ENCODE measurements at regions not wholly inside any gene's neighbourhood (a gene's known extent, or its start where the extent isn't known, plus 50 kb on each side); places are given as distances from the start of the nearest gene placed in this dataset.

DNA sequence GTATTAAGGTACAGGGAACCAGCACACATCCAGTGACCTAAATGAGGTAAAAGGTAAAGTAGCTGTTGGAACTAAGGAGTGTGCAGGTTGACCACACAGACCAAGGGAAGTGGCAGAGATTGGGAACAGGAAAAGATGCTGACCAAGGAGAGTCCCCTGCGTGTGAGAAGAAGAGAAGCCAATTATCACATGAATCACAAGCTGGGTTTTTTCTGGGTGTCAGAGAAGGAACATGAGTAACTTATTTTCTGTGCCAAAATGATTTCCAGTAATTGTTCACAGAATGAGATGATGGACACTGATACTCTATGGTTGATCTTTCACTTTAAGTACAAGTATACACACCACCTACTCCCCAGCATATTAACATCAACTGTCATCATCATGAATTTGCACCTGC is 130.7 kb upstream of the ACO1 start:
- H3K4me1 ChIP-seq: no peaks in the 10 kb centered on the region
- H3K9me3 ChIP-seq: peaks cover 0 to 7% (median 0%) of the 10 kb centered on the region in 12 donors
- intact Hi-C loops (cut with DNase I): loop anchor here in 2 of 10 donors (10.0 kb wide), 2 partner anchors 1129 to 1139 kb away; no protein-coding TSS in a partner anchor
- no peak for TF ChIP-seq POLR2A (IDR thresholded peaks at IDR 0.05)
- TF ChIP-seq, protein P1, sequence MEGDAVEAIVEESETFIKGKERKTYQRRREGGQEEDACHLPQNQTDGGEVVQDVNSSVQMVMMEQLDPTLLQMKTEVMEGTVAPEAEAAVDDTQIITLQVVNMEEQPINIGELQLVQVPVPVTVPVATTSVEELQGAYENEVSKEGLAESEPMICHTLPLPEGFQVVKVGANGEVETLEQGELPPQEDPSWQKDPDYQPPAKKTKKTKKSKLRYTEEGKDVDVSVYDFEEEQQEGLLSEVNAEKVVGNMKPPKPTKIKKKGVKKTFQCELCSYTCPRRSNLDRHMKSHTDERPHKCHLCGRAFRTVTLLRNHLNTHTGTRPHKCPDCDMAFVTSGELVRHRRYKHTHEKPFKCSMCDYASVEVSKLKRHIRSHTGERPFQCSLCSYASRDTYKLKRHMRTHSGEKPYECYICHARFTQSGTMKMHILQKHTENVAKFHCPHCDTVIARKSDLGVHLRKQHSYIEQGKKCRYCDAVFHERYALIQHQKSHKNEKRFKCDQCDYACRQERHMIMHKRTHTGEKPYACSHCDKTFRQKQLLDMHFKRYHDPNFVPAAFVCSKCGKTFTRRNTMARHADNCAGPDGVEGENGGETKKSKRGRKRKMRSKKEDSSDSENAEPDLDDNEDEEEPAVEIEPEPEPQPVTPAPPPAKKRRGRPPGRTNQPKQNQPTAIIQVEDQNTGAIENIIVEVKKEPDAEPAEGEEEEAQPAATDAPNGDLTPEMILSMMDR (IDR thresholded peaks at IDR 0.05): no peak
- WGBS, 4 donors: 41 to 58% (median 44%) methylated on average over 1 of the region's 1 CpG
- ATAC-seq (no peak), DNase-seq (no peak)
- no peaks in the 10 kb centered on the region for H3K36me3 ChIP-seq
- H3K4me3 ChIP-seq: no peak overlapping the region
- H3K27me3 ChIP-seq: peaks cover 0 to 3% (median 0%) of the 10 kb centered on the region in 9 donors
- H3K27ac ChIP-seq: no peak overlapping the region

DNA sequence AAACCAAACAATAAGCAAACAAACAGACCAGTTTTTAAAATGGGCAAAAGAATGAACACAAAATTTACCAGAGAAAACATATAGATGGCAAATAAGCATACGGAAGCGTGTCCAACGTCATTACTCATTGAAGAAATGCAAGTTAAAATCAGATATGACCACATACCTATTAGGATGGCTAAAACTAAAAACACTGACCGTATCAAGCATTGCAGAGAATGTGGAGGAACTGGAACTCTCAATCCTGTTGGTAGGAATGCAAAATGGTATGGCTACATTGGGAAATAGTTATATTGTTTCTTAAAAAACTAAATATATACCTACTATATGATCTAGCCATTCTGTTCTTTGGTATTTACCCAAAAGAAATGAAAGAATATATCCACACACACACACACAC is 129.4 kb upstream of the ACO1 start:
- no peak overlapping the region for H3K27ac ChIP-seq
- WGBS, 4 donors: 74 to 90% (median 82%) methylated on average over 4 of the region's 4 CpGs
- H3K9me3 ChIP-seq: peaks cover 0 to 7% (median 0%) of the 10 kb centered on the region in 12 donors
- DNase-seq: no peak
- ATAC-seq: no peak
- H3K4me3 ChIP-seq: no peak overlapping the region
- no peak for TF ChIP-seq POLR2A (IDR thresholded peaks at IDR 0.05)
- TF ChIP-seq, protein P1 (IDR thresholded peaks at IDR 0.05): no peak
- intact Hi-C loops (cut with DNase I): loop anchor here in 2 of 10 donors (10.0 kb wide), 2 partner anchors 1130 to 1140 kb away; no protein-coding TSS in a partner anchor
- H3K27me3 ChIP-seq: no peaks in the 10 kb centered on the region
- H3K36me3 ChIP-seq: no peaks in the 10 kb centered on the region
- H3K4me1 ChIP-seq: no peaks in the 10 kb centered on the region

DNA sequence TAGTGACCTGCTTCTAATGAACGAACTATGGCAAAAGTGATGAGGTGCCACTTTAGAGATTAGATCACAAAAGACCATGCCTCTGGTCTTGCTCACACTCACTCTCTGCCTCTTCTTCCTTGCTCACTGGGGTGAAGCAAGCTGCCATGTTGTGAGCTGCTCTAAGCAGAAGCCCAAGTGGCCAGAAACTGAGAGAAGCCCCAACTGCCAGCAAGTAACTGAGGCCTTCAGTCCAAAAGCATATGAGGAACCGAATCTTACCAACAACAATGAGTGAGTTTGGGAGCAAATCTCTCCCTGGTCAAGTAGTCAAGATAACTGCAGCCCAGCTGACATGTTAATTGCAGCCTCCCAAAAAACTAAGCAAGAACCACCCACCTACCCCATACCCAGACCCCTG is 126.0 kb upstream of the ACO1 start:
- Histone ChIP-seq H3K4me3 (no peak overlapping the region), H3K27me3 (no peaks in the 10 kb centered on the region), H3K9me3 (peaks cover 0 to 7% (median 0%) of the 10 kb centered on the region in 12 donors), H3K27ac (no peak overlapping the region), H3K4me1 (no peaks in the 10 kb centered on the region), H3K36me3 (no peaks in the 10 kb centered on the region)
- no peak for TF ChIP-seq POLR2A (IDR thresholded peaks at IDR 0.05)
- TF ChIP-seq, protein P1 (IDR thresholded peaks at IDR 0.05): no peak
- 67 to 71% (median 67%) methylated on average over 2 of the region's 2 CpGs for WGBS, 4 donors
- intact Hi-C loops (cut with DNase I): loop anchor here in 2 of 10 donors (10.0 kb wide), 2 partner anchors 1134 to 1144 kb away; no protein-coding TSS in a partner anchor
- ATAC-seq (no peak), DNase-seq (no peak)

DNA sequence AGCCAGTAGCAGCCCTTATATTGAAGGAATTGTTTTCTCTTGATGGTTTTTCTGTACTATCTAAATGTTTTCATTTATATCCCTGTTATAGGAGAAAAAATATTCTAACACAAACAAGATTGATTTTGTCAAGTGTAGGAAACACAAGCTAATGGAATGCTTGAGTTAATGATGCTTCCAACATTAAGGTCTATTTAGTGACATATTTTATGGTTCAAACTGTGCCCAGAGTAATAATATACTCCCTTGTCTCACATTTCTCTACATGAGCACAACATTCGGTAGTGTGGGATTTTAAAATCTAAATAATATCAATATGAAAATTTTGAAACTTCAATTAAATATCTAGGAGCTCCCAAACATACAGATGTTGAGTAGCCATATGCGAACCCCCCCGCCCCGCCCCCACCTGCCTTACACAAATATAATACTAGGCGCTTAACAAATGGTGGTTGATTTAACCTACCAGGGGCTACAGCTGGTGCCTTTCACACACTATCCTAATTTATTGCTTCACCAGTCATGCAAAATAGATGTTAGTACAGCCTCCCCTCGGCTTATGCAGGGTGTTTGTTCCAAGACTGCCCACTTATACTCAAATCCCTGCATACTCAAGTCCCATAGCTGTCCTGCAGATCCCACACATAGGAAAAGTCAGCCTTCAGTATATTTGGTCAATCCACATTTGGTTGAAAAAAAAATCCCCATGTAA is 124.1 kb upstream of the ACO1 start:
- H3K27me3 ChIP-seq: no peaks in the 10 kb centered on the region
- DNase-seq: no peak
- no peak for TF ChIP-seq POLR2A (IDR thresholded peaks at IDR 0.05)
- TF ChIP-seq, protein P1 (IDR thresholded peaks at IDR 0.05): no peak

More for the DNA sequence above, 124.1 kb upstream of the ACO1 start:
- WGBS, 4 donors: 72 to 86% (median 85%) methylated on average over 6 of the region's 6 CpGs
- Histone ChIP-seq H3K4me1 (no peaks in the 10 kb centered on the region), H3K36me3 (no peaks in the 10 kb centered on the region), H3K9me3 (peaks cover 0 to 3% (median 0%) of the 10 kb centered on the region in 12 donors), H3K4me3 (no peak overlapping the region), H3K27ac (no peak overlapping the region)
- ATAC-seq: no peak
- intact Hi-C loops (cut with DNase I): no loop called here
